T-helper 2 cell treated with Interferon-gamma antibody and Interleukin-4, amounts not matched to agents 100 ng/mL and 5 ng/mL, for 36 hours (primary cell): ENCODE measurements at regions not wholly inside any gene's neighbourhood (a gene's known extent, or its start where the extent isn't known, plus 50 kb on each side); places are given as distances from the start of the nearest gene placed in this dataset.

Source experiments
- intact Hi-C: fragments of 100-400 bp; cut with micrococcal nuclease; formaldehyde crosslinking; loops from one replicate; pipeline ENCODE4 v1.15.1; 2023

DNA sequence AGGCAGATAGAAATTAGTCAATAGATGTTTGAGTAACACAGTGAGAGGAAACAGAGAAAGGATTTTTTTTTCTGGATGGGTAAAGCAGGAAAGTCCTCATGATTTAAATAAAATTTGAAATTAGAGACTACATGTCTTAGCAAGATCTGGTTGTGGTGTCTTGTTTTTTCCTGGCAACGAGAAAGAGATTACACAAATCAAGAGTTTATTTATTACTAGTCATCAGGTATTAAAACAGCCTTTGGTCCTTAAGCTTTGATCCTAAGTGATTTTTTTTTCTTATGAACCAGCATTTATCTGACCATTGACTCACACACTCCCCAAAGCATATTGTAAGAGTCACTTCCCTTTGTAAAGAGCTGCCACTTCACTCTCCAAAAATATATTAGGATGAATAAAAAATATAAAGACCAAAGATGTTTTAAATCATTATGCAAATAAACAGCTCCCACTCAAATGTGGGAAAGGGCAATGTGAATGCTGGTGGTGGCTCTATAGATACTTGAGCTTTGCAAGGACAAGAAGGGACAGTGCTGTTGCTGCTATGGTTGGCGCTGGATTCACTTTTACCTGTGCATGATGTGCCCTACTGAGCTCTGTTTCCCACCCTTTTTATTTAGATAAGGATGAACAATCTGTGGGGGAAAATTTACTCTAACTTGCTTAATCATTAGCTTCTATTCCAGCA is 1726.5 kb downstream of the MAT2B start:
- intact Hi-C loops = no loop called here

DNA sequence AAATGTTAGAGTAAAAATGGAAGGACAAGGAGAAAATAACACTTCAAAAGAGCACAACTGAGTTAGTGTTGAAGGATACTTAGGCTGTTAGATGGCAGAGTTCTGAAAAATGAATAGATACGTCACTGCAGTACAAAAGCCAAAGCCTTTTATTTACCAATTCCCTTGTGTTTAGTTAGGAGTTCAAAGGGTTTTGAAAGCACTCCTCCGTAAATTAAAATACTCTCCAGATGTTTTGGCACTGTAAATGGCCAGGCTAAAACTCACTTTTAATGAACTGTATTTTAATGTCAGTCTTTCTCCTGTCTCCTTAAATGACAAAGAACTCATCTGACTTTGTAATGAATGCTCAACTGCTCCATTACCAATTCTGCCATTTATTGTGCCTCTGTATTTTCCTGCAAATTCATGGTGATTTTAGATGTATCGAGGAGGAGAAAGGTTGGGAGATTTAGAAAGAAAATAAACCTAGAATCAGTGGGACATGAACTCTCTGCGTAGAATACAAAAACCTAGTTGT is 1727.2 kb downstream of the MAT2B start:
- intact Hi-C loops = no loop called here

DNA sequence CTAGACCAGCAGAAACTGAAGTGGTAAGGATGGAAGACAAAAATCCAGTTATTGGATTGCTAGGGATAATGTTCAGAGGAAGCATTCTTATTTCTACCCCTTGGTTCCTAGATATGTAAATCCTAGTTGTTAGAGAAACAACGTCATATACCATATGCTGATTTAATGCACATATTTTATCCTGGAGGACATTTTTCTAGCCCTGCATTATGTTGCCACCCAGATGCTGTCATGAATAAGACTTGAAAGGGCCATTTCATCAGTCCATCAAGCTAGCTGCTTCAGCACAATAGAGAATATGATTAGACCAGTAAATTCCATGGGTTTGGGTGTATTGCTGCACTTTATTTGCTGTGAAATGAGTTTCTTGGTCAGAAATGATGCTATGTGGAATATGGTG is 1736.4 kb downstream of the MAT2B start:
- intact Hi-C loops = no loop called here

DNA sequence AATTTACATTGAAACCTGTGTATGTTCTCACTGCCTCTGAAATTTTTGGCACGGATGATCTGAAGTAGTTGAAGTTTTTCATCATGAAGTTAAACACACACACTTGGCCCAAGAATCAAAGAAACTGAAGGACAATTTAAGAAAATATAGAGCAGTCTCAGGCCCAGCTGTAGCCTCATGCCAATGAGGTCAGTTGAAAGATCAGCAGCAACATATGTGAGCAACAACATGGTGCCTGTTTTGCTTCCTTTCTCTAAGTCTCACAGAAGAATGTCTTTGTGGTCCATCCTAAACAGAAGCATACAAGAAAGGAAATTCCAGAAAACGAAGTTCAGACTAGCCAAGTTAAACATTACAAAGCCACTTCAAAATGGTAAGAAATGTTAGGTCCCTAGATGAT is 1737.2 kb downstream of the MAT2B start:
- intact Hi-C loops = no loop called here

DNA sequence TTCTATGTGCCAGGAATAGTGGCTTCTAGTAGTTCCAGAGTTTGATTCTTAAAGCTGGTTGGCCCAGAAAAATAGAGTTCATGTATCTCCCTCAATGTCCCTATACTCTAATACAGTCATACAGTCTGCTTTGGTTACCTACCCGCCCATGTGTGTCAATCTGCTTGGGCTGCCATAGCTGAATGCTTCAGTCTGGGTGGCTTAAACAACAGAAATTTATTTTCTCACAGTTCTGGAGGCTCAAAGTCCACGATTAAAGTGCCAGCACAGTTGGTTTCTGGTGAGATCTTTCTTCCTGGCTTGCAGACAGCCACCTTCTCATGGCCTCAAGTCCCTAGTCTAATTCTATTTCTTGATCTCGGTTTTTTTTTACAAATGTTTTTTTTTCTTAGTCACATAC is 1739.0 kb downstream of the MAT2B start:
- intact Hi-C loops = no loop called here

DNA sequence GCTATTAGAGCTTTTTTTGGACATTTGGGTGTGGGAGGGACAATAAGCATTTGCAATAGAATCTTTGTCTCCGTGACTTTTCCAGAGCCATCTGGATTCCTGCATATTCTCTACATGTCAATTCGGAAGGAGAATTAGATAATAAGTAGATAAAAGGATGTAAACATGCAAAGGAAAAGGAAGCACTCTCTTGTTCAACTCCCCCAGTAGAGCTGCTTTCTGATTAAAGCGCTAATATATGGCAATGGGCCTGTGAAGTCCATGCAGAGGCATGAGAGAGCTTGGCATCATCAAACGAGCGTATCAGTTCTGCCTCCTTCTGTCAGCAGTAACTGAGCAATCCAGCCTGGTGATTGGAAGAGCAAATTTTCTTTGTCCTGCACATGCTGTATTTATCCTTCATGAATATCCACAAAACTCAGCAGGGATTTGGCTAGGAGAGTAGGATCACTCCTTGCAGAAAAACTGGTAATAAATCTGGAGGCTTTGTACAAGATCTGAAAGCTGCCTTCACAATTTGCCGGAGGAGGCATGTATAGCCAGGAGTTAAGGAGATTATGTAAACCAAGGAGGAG is 1752.9 kb downstream of the MAT2B start:
- intact Hi-C loops = no loop called here

DNA sequence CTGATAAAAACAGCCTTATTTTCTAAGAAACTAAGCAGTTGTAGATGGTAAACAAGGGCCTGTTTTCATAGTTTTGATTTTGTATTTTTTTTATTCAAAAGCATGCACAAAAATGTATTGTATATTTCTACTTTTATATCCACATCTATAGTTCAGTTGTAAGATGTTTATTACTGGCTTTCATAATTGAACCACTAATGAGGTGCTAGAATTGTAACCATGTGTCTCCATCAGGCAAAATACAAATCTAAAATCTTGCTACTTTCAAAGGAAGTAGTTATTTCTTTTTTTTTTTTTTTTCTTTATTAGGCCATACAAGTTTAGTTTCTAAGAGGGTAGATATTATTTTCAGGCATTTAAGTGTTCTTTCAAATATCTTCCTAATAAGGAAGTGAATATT is 1755.0 kb downstream of the MAT2B start:
- intact Hi-C loops = no loop called here

DNA sequence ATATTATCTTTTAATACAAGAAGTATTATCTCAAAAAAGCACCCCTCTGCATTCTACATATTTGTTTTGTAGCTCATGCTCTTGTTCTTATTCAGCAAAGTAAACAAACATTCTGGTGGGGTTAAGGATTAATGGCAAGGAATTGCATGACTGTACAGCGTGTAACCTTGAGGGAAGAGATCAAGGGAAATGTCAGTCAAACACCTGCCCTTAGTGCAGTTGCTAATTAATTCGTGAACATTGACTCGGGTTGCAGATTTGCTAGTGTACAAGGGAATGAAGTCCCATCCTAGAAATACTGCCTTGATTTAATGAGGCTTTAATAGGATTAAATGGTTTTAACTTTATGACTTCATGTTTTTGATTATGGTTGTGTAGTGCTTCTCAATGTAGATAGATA is 1758.1 kb downstream of the MAT2B start:
- intact Hi-C loops = no loop called here

DNA sequence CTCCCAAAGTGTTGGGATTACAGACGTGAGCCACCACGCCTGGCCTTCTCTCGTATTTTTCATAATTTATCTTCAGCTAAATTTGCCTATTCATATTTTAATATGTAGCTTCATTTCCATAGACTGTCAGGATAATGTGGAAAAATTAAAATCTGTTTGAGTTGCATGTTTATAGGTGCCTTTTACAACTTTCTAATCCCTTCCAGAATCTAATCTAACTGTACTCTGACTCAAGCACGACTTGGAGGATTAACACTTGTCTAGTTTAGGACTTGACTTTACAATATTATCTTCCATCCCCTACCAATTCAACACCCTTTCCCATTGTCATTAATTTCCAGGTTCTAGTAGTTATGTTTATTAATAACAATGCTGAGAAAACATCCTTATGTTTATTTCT is 1761.5 kb downstream of the MAT2B start:
- intact Hi-C loops = no loop called here

DNA sequence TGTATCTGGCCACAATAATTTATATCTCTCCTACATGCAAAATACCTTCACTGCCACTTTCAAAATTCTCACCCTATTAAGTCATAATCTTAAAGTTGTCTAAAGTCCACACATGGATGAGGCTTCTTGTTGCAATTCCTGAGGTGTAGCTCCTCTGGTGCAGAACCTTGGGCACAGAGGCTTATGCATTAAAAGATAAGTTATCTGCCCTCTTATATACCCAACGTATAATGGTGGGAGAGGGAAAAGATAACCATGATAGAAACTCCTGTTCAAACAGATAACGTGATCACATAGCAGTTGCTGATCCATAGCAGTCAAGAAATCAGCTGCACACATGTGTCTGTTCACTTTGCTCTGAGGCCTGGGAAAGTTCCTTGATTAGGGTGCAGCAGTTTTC is 1767.0 kb downstream of the MAT2B start:
- intact Hi-C loops = no loop called here

DNA sequence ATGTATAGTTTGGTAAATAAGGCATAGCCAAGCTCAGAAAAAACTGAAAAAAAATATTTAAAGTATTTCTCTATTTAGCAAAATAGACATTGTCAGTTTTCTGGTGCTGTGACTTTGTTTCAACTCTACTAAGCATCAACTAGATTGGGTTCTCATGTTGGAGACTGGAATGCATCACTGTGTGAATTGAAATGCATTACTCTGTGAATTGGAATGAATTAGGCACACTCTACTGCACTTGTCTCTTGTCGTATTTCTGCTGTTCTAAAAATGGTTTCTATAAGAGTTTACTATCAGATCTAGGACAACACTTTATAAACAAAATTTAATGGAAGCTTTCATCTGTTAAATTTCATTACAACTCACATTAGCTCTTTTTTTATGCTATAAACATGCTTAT is 1772.2 kb downstream of the MAT2B start:
- intact Hi-C loops = no loop called here

DNA sequence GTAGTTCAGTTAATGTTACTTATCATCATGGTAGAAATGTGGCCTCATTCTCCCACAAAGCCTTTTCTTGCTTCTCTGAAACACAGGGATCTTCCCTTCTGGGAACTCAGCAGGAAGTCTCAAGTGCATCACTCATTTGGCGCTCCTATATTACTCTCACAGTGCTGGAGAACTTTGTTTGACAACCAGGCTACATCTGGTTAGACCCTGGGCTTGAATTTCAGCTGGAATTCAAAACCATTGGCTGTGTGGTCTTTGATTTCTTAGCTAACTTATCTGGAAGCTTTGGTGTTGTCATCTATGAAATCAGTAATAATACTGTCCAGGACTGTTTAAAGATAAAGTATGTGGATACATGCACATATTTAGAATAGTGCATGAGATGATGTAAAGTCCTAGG is 1777.1 kb downstream of the MAT2B start:
- intact Hi-C loops = no loop called here

DNA sequence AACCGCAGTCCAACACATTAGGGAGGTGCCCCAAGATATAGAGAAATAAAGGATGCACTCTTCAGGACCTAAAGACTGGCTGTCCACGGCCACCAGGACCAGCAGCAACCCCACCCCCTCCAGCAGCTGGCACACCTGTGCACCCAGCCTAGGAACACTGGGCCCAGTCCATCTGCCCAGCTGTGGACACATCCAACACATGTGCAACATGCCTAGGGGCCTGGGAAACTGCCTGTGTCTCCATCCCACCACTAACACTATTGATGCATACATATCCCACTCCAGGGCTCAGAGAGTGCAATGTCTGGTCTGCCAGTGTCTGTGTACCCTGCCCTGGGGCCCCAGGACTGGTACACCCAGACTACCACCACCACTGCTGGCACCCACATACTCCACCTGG is 1781.3 kb downstream of the MAT2B start:
- intact Hi-C loops = no loop called here

DNA sequence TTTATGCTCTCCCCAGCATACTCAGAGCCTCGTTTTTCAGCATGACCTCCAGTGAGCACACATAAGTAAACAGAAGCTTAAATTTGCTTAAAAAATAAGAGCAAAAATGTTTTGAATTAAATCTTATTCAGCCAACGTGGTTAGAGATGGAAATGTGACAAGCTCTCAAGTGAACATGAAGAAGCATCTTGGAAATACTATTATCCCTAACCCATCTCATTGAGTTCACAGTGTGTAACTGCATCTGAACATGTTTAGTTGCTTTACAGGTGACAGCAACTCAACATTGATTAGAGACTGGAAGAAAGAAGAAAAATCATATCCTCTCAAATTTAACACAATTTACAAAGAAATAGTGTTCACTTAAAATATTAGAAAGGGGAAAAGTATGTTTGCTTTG is 1785.1 kb downstream of the MAT2B start:
- intact Hi-C loops = no loop called here

DNA sequence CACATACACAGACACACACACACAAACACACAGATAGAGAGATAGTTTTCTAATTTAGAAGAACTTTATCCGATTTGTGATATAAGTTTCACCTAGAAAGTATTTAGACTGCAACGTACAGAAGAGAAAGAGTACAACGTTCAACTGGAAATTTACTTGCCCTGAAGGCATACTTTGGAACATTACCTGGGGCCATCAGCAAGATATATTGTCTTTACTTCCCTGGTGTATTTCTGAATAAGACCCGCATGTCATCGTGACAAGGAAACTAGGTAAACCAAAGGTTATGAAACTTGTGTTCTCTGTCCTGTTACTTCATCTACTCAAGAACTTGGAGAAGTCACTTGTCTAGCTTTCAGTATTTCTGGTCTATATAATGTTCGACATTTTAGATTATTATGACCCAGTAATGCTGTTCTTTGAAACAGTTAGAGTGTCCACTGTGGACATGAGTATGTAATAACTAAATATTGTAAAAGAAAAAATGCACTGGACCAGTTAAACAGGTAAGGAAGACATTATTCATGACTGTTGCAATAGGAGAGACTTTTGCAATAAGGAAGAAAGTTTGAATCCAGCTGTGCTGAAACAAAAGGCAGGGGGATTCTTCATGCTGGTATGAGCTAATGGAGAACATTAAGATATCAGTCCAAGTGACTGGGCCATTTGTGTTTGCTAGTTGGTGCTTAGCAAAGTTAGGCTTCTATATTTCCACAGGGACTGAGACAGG is 1791.1 kb downstream of the MAT2B start:
- intact Hi-C loops = no loop called here

DNA sequence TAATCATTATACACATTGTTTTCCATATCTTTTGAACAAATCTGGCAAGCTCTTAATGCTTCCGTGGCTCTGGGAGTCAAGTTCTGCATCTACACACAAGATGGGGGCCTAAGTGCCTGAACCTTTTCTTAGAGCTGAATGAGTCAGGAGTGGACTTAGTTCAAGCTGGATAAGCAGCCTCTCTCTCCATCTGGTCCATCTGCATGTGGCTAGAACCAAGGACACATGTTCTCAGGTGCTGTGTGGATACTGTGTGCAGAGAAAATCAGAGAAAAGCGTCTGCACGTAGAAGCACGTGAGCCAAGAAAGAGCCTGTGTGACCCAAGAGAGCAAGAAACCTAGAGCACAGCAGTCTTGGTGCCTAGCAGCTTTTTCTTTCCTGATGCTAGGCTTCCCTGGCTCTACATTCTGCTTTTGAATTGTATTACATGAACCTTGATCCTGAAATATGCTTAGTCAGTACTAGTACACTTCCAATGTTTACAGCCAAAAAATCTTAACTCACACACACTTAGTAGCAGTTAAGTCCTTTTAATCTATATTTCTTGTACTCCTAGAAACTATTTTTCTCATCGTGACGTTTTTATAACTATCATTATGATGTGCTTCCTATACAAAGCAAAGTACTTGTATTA is 1798.9 kb downstream of the MAT2B start:
- intact Hi-C loops = no loop called here

DNA sequence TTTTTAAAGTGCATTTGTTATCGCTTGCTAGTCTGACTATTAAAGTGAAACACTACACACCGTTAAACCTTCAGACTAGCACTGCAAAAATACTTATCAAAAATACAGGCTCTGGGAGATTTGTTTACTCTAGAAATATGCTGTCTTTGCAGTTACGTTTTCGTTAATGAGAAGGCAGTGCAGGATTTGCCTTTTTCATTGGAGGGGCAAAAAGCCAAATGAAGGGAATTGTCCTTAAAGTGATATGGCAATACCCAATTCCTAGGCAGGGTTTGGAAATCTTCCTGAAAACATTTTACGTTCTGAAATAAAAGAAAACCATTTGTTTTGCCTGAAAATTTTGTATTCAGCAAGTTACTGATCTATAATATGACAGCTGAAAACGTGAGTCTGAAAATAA is 1800.2 kb downstream of the MAT2B start:
- intact Hi-C loops = no loop called here

DNA sequence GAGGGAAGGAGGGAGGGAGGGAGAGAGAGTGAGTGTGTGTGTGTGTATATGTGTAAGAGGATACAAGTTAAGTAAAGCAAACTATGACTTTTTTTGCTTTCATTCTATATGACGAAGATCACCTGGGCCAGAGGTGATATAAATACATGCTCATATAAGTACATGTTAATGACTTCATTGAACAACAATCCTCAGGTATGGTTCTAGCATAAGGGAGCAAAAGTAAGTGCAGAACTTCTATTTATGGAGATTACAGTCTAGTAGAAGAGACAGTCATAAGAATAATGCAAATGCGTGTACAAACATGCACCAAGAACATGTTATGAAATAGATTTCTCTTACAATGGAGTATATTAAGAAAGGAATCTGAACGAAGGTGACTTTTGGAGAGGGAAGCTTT is 1804.0 kb downstream of the MAT2B start:
- intact Hi-C loops = no loop called here

DNA sequence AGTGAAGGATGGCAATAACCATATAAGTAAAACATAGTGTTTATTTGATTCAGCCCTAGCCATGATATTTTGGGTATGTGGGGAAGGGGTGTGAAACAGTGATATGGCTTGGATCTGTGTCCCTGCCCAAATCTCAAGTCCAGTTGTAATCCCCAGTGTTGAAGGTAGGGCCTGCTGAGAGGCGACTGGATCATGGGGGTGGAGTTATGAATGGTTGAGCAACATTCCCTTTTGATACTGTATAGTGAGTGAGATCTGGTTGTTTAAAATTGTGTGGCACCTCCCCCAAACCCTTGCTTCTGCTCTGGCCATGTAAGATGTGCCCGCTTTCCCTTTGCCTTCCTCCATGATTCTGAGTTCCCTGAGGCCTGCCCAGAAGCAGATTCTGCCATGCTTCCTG is 1804.6 kb downstream of the MAT2B start:
- intact Hi-C loops = no loop called here

DNA sequence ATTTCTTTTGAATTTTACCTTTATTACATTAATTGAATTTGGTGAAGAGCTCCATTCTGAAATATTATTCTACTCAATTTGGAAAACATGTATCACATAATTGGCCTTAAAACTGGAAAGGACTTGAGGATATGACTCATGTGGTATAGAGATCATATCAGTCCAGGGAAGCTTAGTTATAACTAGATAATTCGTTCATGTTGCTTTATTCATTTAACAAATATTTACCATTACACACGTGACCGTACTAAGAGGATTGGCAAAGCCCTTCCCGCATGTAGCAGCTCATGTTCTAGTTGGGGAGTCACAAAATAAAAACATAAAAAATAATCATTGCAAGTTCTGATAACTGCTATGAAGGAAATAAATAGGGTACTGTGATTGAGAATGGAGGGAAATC is 1816.5 kb downstream of the MAT2B start:
- intact Hi-C loops = no loop called here

DNA sequence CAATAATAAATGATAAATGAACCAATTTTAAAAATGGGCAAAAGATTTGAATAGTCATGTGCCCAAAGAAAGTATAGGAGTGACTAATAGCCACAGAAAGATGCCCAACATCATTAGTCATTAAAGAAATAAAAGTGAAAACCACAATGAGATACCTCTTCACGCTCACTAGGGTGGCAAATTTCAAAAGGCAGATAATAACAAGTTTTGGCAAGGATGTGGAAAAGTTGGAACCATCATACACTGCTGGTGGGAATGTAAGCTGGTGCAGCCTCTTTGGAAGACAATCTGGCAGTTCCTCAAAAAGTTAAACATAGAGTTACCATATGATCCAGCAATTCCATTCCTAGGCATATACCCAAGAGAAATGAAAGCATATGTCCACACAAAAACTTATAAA is 1819.8 kb downstream of the MAT2B start:
- intact Hi-C loops = no loop called here

DNA sequence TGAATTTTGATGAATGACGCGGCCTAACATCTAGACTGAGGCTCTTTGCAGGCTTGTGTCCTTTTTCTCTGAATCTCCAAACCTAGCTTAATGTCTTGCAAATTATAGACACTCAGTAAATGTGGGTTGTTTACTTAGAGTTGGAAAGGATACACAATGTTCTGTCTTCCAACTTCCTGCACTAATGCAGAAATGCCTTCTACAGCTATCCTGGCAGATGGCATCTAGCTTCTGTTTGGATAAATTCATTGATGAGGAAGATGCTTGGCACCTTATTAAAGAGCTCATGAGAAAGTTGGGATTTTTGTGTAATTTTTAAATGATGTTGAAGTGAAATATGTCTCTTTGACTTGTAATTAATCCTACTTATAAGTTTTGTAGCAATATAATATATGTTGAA is 1822.2 kb downstream of the MAT2B start:
- intact Hi-C loops = no loop called here
